Suprapubic skin (tissue), 4 donors: ENCODE measurements at regions not wholly inside any gene's neighbourhood (a gene's known extent, or its start where the extent isn't known, plus 50 kb on each side); places are given as distances from the start of the nearest gene placed in this dataset.

Experiments used
- DNase-seq, 2 donors: peaks; one replicate each; pipeline ENCODE4 v3.0.0-alpha.2; 2019; ENCODE audit warnings: low spot score in 2 of 2
- H3K27ac ChIP-seq: fragments of 200-600 bp; sonication (generic); one replicate; pipeline ENCODE4 v1.5.1; 2019
- H3K27me3 ChIP-seq: fragments of 200-600 bp; sonication (generic); one replicate; pipeline ENCODE4 v1.5.1; 2019
- H3K36me3 ChIP-seq: fragments of 200-600 bp; sonication (generic); one replicate; pipeline ENCODE4 v1.5.1; 2019
- H3K4me1 ChIP-seq: fragments of 200-600 bp; sonication (generic); one replicate; pipeline ENCODE4 v1.5.1; 2019
- H3K4me3 ChIP-seq: fragments of 200-600 bp; sonication (generic); one replicate; pipeline ENCODE4 v1.5.1; 2019; ENCODE audit warnings: mild to moderate bottlenecking
- H3K9me3 ChIP-seq: fragments of 200-600 bp; sonication (generic); one replicate; pipeline ENCODE4 v1.5.1; 2019
- EP300 ChIP-seq: sonication (generic); formaldehyde crosslinking; IDR thresholded peaks from one replicate; pipeline ENCODE4 v1.6.1; 2017; ENCODE audit warnings: antibody characterized with exemption
- POLR2A ChIP-seq, 2 donors: fragments of 450-650 bp; IDR thresholded peaks; one replicate each; pipeline ENCODE4 v1.6.1; 2017; ENCODE audit warnings: antibody characterized with exemption in 2 of 2, mild to moderate bottlenecking in 2 of 2, moderate library complexity in 2 of 2
- POLR2AphosphoS5 ChIP-seq, 3 donors: sonication (generic); formaldehyde crosslinking; IDR thresholded peaks; one replicate each; pipeline ENCODE4 v1.6.1; 2017; ENCODE audit warnings: antibody characterized with exemption in 3 of 3
- WGBS: methylation state at CpG from one replicate; pipeline ENCODE4 v1.1.5; 2018; 5-methylcytosine and 5-hydroxymethylcytosine counted together
- TF ChIP-seq, protein P1 (sequence below), 2 donors: fragments of 200-600 bp in 1 of 2; fragments of 450-650 bp in 1 of 2; sonication (generic) in 1 of 2; IDR thresholded peaks; one replicate each; pipeline ENCODE4 v1.5.1; 2016 to 2019; ENCODE audit warnings: antibody characterized with exemption in 2 of 2, mild to moderate bottlenecking in 1 of 2, moderate library complexity in 1 of 2

DNA sequence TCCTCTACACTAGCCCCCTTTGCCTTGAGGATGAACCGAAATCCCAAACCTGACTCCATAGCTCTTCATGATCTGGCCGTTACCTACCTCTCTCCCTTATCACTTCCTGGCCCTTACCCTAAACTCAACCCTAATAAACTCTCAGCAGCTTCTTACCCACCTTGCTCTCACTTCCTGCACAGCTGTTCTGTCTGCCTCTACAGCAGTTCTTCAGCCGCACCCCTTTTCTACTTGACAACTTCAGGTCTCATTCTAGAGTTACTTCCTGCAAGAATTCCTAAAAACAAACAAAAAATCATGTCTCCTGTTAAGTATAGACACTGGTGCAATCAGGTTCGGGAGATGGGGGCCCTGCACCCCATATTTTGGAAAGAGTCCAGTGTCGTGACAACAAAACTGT, 239.9 kb upstream of the CELF2 start:
- H3K4me1 ChIP-seq, result no peaks in the 10 kb centered on the region
- no peaks in the 10 kb centered on the region for H3K36me3 ChIP-seq
- WGBS, result 62% methylated on average over 5 of the region's 5 CpGs
- no peak for DNase-seq
- H3K27ac ChIP-seq, result no peak overlapping the region
- H3K27me3 ChIP-seq, result no peaks in the 10 kb centered on the region
- H3K9me3 ChIP-seq, result no peaks in the 10 kb centered on the region
- TF ChIP-seq, protein P1, sequence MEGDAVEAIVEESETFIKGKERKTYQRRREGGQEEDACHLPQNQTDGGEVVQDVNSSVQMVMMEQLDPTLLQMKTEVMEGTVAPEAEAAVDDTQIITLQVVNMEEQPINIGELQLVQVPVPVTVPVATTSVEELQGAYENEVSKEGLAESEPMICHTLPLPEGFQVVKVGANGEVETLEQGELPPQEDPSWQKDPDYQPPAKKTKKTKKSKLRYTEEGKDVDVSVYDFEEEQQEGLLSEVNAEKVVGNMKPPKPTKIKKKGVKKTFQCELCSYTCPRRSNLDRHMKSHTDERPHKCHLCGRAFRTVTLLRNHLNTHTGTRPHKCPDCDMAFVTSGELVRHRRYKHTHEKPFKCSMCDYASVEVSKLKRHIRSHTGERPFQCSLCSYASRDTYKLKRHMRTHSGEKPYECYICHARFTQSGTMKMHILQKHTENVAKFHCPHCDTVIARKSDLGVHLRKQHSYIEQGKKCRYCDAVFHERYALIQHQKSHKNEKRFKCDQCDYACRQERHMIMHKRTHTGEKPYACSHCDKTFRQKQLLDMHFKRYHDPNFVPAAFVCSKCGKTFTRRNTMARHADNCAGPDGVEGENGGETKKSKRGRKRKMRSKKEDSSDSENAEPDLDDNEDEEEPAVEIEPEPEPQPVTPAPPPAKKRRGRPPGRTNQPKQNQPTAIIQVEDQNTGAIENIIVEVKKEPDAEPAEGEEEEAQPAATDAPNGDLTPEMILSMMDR (IDR thresholded peaks at IDR 0.05), result no peak
- TF ChIP-seq POLR2AphosphoS5 (IDR thresholded peaks at IDR 0.05), result no peak
- no peak for TF ChIP-seq EP300
- TF ChIP-seq POLR2A (IDR thresholded peaks at IDR 0.05), result no peak
- H3K4me3 ChIP-seq, result no peak overlapping the region

DNA sequence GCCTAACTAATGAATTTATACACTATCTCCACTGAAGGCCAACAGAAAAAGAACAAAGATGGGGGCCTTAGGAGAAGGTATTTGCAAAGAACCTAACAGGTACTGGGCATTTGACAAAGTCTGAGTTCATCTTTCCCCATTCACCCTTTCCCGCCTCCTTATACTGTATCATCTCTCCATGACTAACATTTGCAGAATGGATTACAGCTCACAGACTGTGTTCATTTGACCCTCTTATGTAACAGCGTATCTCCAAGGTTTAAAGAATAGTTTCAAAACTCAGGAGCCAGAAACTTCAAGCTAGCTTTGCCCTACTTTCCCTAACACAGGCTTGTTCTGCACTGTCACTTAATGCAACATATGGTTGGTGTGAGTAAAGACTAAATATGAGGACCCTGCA, 238.7 kb upstream of the CELF2 start:
- WGBS, result 86% methylated on average over 2 of the region's 2 CpGs
- Histone ChIP-seq H3K27ac (no peak overlapping the region), H3K36me3 (no peaks in the 10 kb centered on the region), H3K9me3 (no peaks in the 10 kb centered on the region), H3K4me1 (no peaks in the 10 kb centered on the region), H3K4me3 (no peak overlapping the region), H3K27me3 (no peaks in the 10 kb centered on the region)
- DNase-seq, result no peak
- TF ChIP-seq POLR2AphosphoS5 (IDR thresholded peaks at IDR 0.05), result no peak
- TF ChIP-seq POLR2A (IDR thresholded peaks at IDR 0.05), result no peak
- TF ChIP-seq, protein P1 (IDR thresholded peaks at IDR 0.05), result no peak
- no peak for TF ChIP-seq EP300

DNA sequence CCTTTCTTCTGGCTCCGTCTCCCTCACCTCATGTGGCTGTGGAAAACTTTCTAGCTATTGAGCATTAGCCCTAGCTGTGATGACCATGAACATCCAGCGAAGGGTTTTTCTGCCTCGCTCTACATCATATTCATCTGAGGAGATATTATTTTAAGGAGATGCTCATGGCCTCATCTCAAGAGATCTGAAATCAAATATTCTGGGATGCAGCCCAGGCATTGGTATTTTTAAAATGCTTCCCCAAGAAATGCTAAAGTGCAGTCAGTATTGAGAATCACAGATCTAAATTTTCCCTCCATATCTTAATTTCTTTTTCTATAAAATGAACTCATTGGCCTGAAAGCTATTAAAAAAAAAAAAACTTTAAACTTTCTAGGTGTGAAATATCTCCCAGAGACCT, 238.2 kb upstream of the CELF2 start:
- Histone ChIP-seq H3K9me3 (no peaks in the 10 kb centered on the region), H3K27me3 (no peaks in the 10 kb centered on the region), H3K4me1 (no peaks in the 10 kb centered on the region), H3K27ac (no peak overlapping the region), H3K36me3 (no peaks in the 10 kb centered on the region), H3K4me3 (no peak overlapping the region)
- DNase-seq, result no peak
- no peak for TF ChIP-seq POLR2AphosphoS5 (IDR thresholded peaks at IDR 0.05)
- no peak for TF ChIP-seq POLR2A (IDR thresholded peaks at IDR 0.05)
- no peak for TF ChIP-seq EP300
- TF ChIP-seq, protein P1 (IDR thresholded peaks at IDR 0.05), result no peak
- 93% methylated on average over 3 of the region's 3 CpGs for WGBS

DNA sequence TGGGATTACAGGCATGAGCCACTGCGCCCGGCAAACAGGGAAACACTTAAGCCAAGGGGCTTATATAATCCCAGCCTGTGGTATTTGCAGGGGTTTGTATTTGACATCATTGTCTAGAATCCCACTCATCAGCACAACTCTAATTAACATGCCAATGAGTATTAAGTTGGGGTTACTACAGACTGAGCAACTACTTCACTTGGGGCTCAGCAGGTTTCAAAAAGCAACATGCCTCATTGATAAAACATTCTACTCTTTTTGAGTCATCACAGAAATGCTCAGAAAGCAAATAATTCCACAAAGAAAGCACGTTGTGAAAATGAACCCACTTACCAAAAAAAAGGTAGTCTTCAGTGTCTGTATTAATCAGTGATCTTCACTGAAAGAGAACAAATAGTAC, 236.9 kb upstream of the CELF2 start:
- no peaks in the 10 kb centered on the region for H3K4me1 ChIP-seq
- no peaks in the 10 kb centered on the region for H3K36me3 ChIP-seq
- TF ChIP-seq POLR2A (IDR thresholded peaks at IDR 0.05) (no peak), EP300 (no peak), POLR2AphosphoS5 (IDR thresholded peaks at IDR 0.05) (no peak)
- TF ChIP-seq, protein P1 (IDR thresholded peaks at IDR 0.05), result no peak
- no peak overlapping the region for H3K27ac ChIP-seq
- WGBS, result 82% methylated on average over 3 of the region's 3 CpGs
- no peaks in the 10 kb centered on the region for H3K27me3 ChIP-seq
- H3K4me3 ChIP-seq, result no peak overlapping the region
- DNase-seq, result no peak
- no peaks in the 10 kb centered on the region for H3K9me3 ChIP-seq

DNA sequence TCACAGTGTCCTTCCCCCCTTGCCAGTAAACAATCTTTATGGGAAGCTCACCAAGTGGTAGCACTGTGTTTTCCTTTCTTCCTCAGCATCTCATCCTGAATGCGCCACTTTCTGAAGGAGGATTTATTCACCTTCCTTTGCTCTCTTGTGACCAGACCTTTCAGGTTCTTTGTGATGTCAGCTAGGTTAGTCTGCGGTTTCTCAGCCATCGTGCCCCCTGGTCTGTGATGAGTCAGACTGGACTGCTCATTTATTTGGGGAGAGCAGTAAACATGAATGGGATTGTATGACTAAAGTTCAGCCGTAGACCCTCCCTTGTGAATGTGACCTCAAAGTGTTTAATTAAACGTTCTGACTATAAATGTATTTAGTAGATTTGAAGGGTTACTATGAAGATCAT, 235.1 kb upstream of the CELF2 start:
- TF ChIP-seq POLR2AphosphoS5 (IDR thresholded peaks at IDR 0.05), result no peak
- no peak for TF ChIP-seq POLR2A (IDR thresholded peaks at IDR 0.05)
- TF ChIP-seq, protein P1 (IDR thresholded peaks at IDR 0.05), result no peak
- no peaks in the 10 kb centered on the region for H3K9me3 ChIP-seq
- DNase-seq, result no peak
- no peak overlapping the region for H3K4me3 ChIP-seq
- no peaks in the 10 kb centered on the region for H3K36me3 ChIP-seq
- H3K27ac ChIP-seq, result no peak overlapping the region
- 90% methylated on average over 5 of the region's 5 CpGs for WGBS
- H3K27me3 ChIP-seq, result no peaks in the 10 kb centered on the region
- H3K4me1 ChIP-seq, result no peaks in the 10 kb centered on the region
